HepG2 (cell line): ENCODE measurements at regions not wholly inside any gene's neighbourhood (a gene's known extent, or its start where the extent isn't known, plus 50 kb on each side); places are given as distances from the start of the nearest gene placed in this dataset.
A peak's percentile ranks its signal among the peaks of the same experiment; 100 is the strongest.
"Not testable (repeated sequence)": the region's sequence is repeated elsewhere in the genome, so short reads cannot be mapped to it uniquely, and the experiment has no call there.

Source experiments
- ATAC-seq: fragments of 200-7000 bp; cut with Tn5 transposase; 3 replicates; pipeline ENCODE4 v1.9.1; 2020; ENCODE audit warnings: mild to moderate bottlenecking, moderate library complexity
- BruUV-seq: library from RNA; stranded (reverse); fragments of 400-500 nt; replicated peaks from 2 replicates; lab custom pipeline; 2021; lab: Mats Ljungman, UMichigan
- CTCF ChIA-PET: fragments of 300-600 bp; formaldehyde crosslinking; extraction: SDS; loops from one replicate; lab custom pipeline; 2021; ENCODE audit warnings: low total read pairs, inconsistent platforms, low intra/inter-chr PET ratio; lab: Yijun Ruan, JAX
- POLR2A ChIA-PET: fragments of 350-600 bp; sonication (Branson Sonifier 250); formaldehyde crosslinking; loops from one replicate; lab custom pipeline; 2020; ENCODE audit warnings: antibody characterized with exemption, inconsistent platforms; lab: Yijun Ruan, JAX
- DNase-seq: peaks from one replicate; pipeline ENCODE4 v3.0.0-alpha.2; 2015; ENCODE audit warnings: low spot score
- FAIRE-seq: peaks from 3 replicates; lab custom pipeline; 2011; peaks lifted over from hg19 to GRCh38; lab: Jason Lieb, UNC
- H2AFZ ChIP-seq: one replicate; pipeline ENCODE4 v1.6.1; 2011; ENCODE audit warnings: low read length, inconsistent platforms
- H3K27ac ChIP-seq: fragments of 300-600 bp; 3 replicates; pipeline ENCODE4 v1.8.0; 2011; ENCODE audit warnings: mixed run types, mild to moderate bottlenecking, mixed read lengths, low read length, inconsistent platforms; ENCODE audit not compliant: insufficient read depth; ENCODE audit errors: extremely low read length
- H3K27me3 ChIP-seq, 2 experiments: fragments of 200-600 bp in 1 of 2; 2 replicates in 1 of 2; 3 replicates in 1 of 2; pipeline versions ENCODE4 v1.6.0 to v1.8.0; 2011; ENCODE audit warnings: low read length in 2 of 2, mild to moderate bottlenecking in 2 of 2, moderate library complexity in 2 of 2, inconsistent platforms in 1 of 2; ENCODE audit not compliant: insufficient read depth in 2 of 2, control insufficient read depth in 1 of 2
- H3K36me3 ChIP-seq, 2 experiments: fragments of 200-600 bp in 1 of 2; replicated peaks in 1 of 2; 2 replicates in 1 of 2; 3 replicates in 1 of 2; pipeline versions ENCODE4 v1.5.1 to v1.8.0; 2011; ENCODE audit warnings: low read length in 2 of 2, inconsistent platforms in 1 of 2; ENCODE audit not compliant: insufficient read depth in 2 of 2, control insufficient read depth in 1 of 2
- H3K4me1 ChIP-seq: 2 replicates; pipeline ENCODE4 v1.5.1; 2012; ENCODE audit warnings: low read length, inconsistent platforms; ENCODE audit not compliant: insufficient read depth
- H3K4me2 ChIP-seq: 2 replicates; pipeline ENCODE4 v1.6.0; 2011; ENCODE audit warnings: low read depth, low read length, inconsistent platforms
- H3K4me3 ChIP-seq, 3 experiments: fragments of 200-600 bp in 1 of 3; sonication (generic), shearing (Covaris generic) in 1 of 3; replicated peaks in 1 of 3; 2 replicates each; pipeline ENCODE4 v1.5.1; 2011 to 2016; ENCODE audit warnings: low read length in 3 of 3, inconsistent platforms in 2 of 3, low read depth in 2 of 3, mild to moderate bottlenecking in 2 of 3, control low read depth in 1 of 3, mixed read lengths in 1 of 3; ENCODE audit not compliant: insufficient read depth in 1 of 3
- H3K79me2 ChIP-seq: one replicate; pipeline ENCODE4 v1.6.1; 2011; ENCODE audit warnings: low read length, inconsistent platforms; ENCODE audit not compliant: insufficient read depth
- H3K9ac ChIP-seq: 2 replicates; pipeline ENCODE4 v1.6.0; 2011; ENCODE audit warnings: mild to moderate bottlenecking, low read depth, low read length, inconsistent platforms; ENCODE audit not compliant: insufficient read depth
- H3K9me3 ChIP-seq: 2 replicates; pipeline ENCODE4 v1.5.1; 2012; ENCODE audit warnings: mild to moderate bottlenecking, low read length
- H4K20me1 ChIP-seq: 2 replicates; pipeline ENCODE4 v1.6.0; 2011; ENCODE audit warnings: inconsistent platforms, mild to moderate bottlenecking, low read length, moderate library complexity; ENCODE audit not compliant: insufficient read depth
- RFXAP ChIP-seq: sonication (generic); formaldehyde crosslinking; IDR thresholded peaks from 2 replicates; pipeline ENCODE4 v1.4.0; 2020; ENCODE audit warnings: missing genetic modification reagents, borderline replicate concordance
- WGBS: methylation state at CpG from one replicate; pipeline ENCODE4 v1.1.6; 2017; ENCODE audit warnings: low lambda C conversion rate; 5-methylcytosine and 5-hydroxymethylcytosine counted together
- in situ Hi-C: cut with HindIII; loops from 2 replicates; pipeline ENCODE4 v1.10.0; 2017; ENCODE audit warnings: low pct_unique_long_range_greater_than_20kb; ENCODE audit not compliant: extremely low pct_ligation_motif_present
- intact Hi-C: fragments of 100-400 bp; cut with micrococcal nuclease; formaldehyde crosslinking; loops from one replicate; pipeline ENCODE4 v1.10.0; 2022; ENCODE audit not compliant: unreplicated experiment
- TF ChIP-seq, protein P1 (sequence below): sonication (generic); formaldehyde crosslinking; conservative IDR thresholded peaks from 2 replicates; pipeline ENCODE4 v1.4.0; 2020; ENCODE audit warnings: missing genetic modification reagents

DNA sequence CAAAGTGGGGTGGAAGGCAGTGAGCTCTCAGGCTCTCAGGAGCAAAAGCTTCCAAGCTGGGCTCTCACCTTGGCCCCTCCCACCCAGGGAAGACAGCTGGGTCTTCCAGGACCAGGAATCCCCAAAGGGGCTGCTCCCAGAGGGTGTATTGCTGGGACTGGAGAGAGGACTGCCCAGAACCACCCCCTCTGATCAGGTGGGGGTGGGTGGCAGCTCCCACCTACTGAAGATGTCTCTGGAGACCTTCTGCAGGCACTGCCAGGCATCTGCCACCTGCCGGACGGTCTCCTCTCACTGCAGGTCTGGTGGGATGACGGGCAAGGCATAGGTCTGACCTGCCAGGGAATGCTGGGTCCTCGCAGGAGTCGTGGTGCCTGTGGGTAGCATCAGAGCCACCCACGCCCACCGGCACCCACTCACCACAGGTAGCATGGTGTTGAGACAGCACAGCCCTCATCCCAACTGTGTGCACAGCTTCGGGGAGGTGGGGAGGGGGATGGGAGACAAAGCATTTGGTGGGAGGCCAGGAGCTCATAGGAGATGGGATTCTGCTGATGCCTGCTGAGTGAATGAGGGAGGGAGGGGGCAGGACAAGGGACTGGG lies 103.2 kb downstream of the SINHCAF start:
- H4K20me1 ChIP-seq, result no peaks in the 10 kb centered on the region
- no TSS peak for BruUV-seq
- ChIA-PET CTCF (no interaction called here), POLR2A (no interaction called here)
- H3K9me3 ChIP-seq, result no peaks in the 10 kb centered on the region
- H3K27me3 ChIP-seq, result peaks cover 2 to 23% of the 10 kb centered on the region in 2 experiments; a peak in 4 of 5 replicates
- 9% methylated on average over 5 of the region's 8 CpGs for WGBS
- ATAC-seq, result peak; percentile 21; the same call in 1 of the 3 replicates
- no peak overlapping the region for H3K27ac ChIP-seq
- H2AFZ ChIP-seq, result no peak overlapping the region
- no peak for DNase-seq
- no peak overlapping the region for H3K4me3 ChIP-seq
- no peak overlapping the region for H3K9ac ChIP-seq
- no peaks in the 10 kb centered on the region for H3K79me2 ChIP-seq
- no peak for FAIRE-seq
- H3K4me1 ChIP-seq, result no peaks in the 10 kb centered on the region
- no peak overlapping the region for H3K4me2 ChIP-seq
- in situ Hi-C loops, result no loop called here
- no peaks in the 10 kb centered on the region for H3K36me3 ChIP-seq
- TF ChIP-seq RFXAP, result no peak
- TF ChIP-seq, protein P1, sequence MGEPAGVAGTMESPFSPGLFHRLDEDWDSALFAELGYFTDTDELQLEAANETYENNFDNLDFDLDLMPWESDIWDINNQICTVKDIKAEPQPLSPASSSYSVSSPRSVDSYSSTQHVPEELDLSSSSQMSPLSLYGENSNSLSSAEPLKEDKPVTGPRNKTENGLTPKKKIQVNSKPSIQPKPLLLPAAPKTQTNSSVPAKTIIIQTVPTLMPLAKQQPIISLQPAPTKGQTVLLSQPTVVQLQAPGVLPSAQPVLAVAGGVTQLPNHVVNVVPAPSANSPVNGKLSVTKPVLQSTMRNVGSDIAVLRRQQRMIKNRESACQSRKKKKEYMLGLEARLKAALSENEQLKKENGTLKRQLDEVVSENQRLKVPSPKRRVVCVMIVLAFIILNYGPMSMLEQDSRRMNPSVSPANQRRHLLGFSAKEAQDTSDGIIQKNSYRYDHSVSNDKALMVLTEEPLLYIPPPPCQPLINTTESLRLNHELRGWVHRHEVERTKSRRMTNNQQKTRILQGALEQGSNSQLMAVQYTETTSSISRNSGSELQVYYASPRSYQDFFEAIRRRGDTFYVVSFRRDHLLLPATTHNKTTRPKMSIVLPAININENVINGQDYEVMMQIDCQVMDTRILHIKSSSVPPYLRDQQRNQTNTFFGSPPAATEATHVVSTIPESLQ (CRISPR knock-in tag), result no peak
- intact Hi-C loops, result no loop called here

DNA sequence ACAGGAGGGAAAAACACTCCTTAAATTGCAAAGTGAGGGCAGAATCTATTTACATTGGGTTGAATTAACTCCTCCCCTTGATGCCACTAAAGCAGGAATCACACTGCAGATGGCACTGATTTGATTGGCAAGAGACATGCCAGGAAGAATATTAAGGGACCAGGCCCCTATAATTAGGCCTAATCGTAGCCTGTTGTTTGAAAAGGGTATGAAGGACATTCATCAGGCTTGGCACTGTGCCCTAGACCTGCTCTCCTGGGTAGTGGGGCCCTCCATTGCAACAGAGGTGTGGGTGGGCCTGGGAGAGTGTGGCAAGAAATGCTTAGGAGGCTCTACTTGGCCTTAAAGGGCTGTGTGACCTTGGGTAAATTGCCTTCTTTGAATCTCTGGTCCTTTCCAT lies 102.3 kb downstream of the SINHCAF start:
- H3K4me1 ChIP-seq, CTCF ChIA-PET, H3K27ac ChIP-seq, POLR2A ChIA-PET, H2AFZ ChIP-seq, H3K4me3 ChIP-seq, BruUV-seq, FAIRE-seq, H4K20me1 ChIP-seq, ATAC-seq, H3K4me2 ChIP-seq, H3K9me3 ChIP-seq, in situ Hi-C loops, H3K9ac ChIP-seq, DNase-seq, H3K36me3 ChIP-seq, intact Hi-C loops, H3K79me2 ChIP-seq: not testable (repeated sequence)
- peaks cover 2 to 23% of the 10 kb centered on the region in 2 experiments; a peak in 4 of 5 replicates for H3K27me3 ChIP-seq
- WGBS, result 0% methylated on average over 1 of the region's 1 CpG
